ENCODE measurements at regions not wholly inside any gene's neighbourhood (a gene's known extent, or its start where the extent isn't known, plus 50 kb on each side); places are given as distances from the start of the nearest gene placed in this dataset.
"Not testable (repeated sequence)": the region's sequence is repeated elsewhere in the genome, so short reads cannot be mapped to it uniquely, and the experiment has no call there.

- not testable (repeated sequence) for H3K9me3 ChIP-seq (ENCODE audit: control insufficient read depth, low read length); H3K4me3 ChIP-seq (ENCODE audit: insufficient read depth, low read depth, low read length, poor library complexity, severe bottlenecking); H3K27me3 ChIP-seq (replicated peaks; ENCODE audit: control insufficient read depth, insufficient read depth, low read length, poor library complexity, severe bottlenecking); H3K4me1 ChIP-seq (ENCODE audit: control insufficient read depth, insufficient read depth, low read length, poor library complexity, severe bottlenecking); H3K36me3 ChIP-seq (ENCODE audit: control insufficient read depth, insufficient read depth, low read length); H3K27ac ChIP-seq (ENCODE audit: insufficient read depth, low read length, poor library complexity, severe bottlenecking); DNase-seq
Measured at GRCh38 chrX:45467537-45467936, 266.9 kb upstream of the DIPK2B start.

GRCh38 chrX:45455732-45456131 is 255.1 kb upstream of the DIPK2B start:
- not testable (repeated sequence) for H3K4me3 ChIP-seq (ENCODE audit: insufficient read depth, low read depth, low read length, poor library complexity, severe bottlenecking); H3K4me1 ChIP-seq (ENCODE audit: control insufficient read depth, insufficient read depth, low read length, poor library complexity, severe bottlenecking); H3K27me3 ChIP-seq (replicated peaks; ENCODE audit: control insufficient read depth, insufficient read depth, low read length, poor library complexity, severe bottlenecking); H3K27ac ChIP-seq (ENCODE audit: insufficient read depth, low read length, poor library complexity, severe bottlenecking); DNase-seq; H3K36me3 ChIP-seq (ENCODE audit: control insufficient read depth, insufficient read depth, low read length); H3K9me3 ChIP-seq (ENCODE audit: control insufficient read depth, low read length)

GRCh38 chrX:45454290-45454689 is 253.6 kb upstream of the DIPK2B start:
- no peaks in the 10 kb centered on the region for H3K4me1 ChIP-seq (ENCODE audit: control insufficient read depth, insufficient read depth, low read length, poor library complexity, severe bottlenecking)
- H3K27ac ChIP-seq (ENCODE audit: insufficient read depth, low read length, poor library complexity, severe bottlenecking) = no peak overlapping the region
- H3K9me3 ChIP-seq (ENCODE audit: control insufficient read depth, low read length) = no peaks in the 10 kb centered on the region
- H3K27me3 ChIP-seq (replicated peaks; ENCODE audit: control insufficient read depth, insufficient read depth, low read length, poor library complexity, severe bottlenecking) = no peaks in the 10 kb centered on the region
- no peak for DNase-seq
- no peaks in the 10 kb centered on the region for H3K36me3 ChIP-seq (ENCODE audit: control insufficient read depth, insufficient read depth, low read length)
- no peak overlapping the region for H3K4me3 ChIP-seq (ENCODE audit: insufficient read depth, low read depth, low read length, poor library complexity, severe bottlenecking)

GRCh38 chrX:45449982-45450381 is 249.3 kb upstream of the DIPK2B start:
- no peaks in the 10 kb centered on the region for H3K27me3 ChIP-seq (replicated peaks; ENCODE audit: control insufficient read depth, insufficient read depth, low read length, poor library complexity, severe bottlenecking)
- no peak for DNase-seq
- no peaks in the 10 kb centered on the region for H3K36me3 ChIP-seq (ENCODE audit: control insufficient read depth, insufficient read depth, low read length)
- H3K4me1 ChIP-seq (ENCODE audit: control insufficient read depth, insufficient read depth, low read length, poor library complexity, severe bottlenecking) = no peaks in the 10 kb centered on the region
- no peaks in the 10 kb centered on the region for H3K9me3 ChIP-seq (ENCODE audit: control insufficient read depth, low read length)
- H3K4me3 ChIP-seq (ENCODE audit: insufficient read depth, low read depth, low read length, poor library complexity, severe bottlenecking) = no peak overlapping the region
- H3K27ac ChIP-seq (ENCODE audit: insufficient read depth, low read length, poor library complexity, severe bottlenecking) = no peak overlapping the region

- Histone ChIP-seq H3K4me3 (ENCODE audit: insufficient read depth, low read depth, low read length, poor library complexity, severe bottlenecking) (no peak overlapping the region), H3K9me3 (ENCODE audit: control insufficient read depth, low read length) (no peaks in the 10 kb centered on the region), H3K4me1 (ENCODE audit: control insufficient read depth, insufficient read depth, low read length, poor library complexity, severe bottlenecking) (no peaks in the 10 kb centered on the region), H3K27me3 (replicated peaks; ENCODE audit: control insufficient read depth, insufficient read depth, low read length, poor library complexity, severe bottlenecking) (no peaks in the 10 kb centered on the region), H3K27ac (ENCODE audit: insufficient read depth, low read length, poor library complexity, severe bottlenecking) (no peak overlapping the region), H3K36me3 (ENCODE audit: control insufficient read depth, insufficient read depth, low read length) (no peaks in the 10 kb centered on the region)
- no peak for DNase-seq
Measured at GRCh38 chrX:45447995-45448394, 247.3 kb upstream of the DIPK2B start.

GRCh38 chrX:45447331-45447730 is 246.7 kb upstream of the DIPK2B start:
- Histone ChIP-seq H3K9me3 (ENCODE audit: control insufficient read depth, low read length) (no peaks in the 10 kb centered on the region), H3K4me1 (ENCODE audit: control insufficient read depth, insufficient read depth, low read length, poor library complexity, severe bottlenecking) (no peaks in the 10 kb centered on the region), H3K27ac (ENCODE audit: insufficient read depth, low read length, poor library complexity, severe bottlenecking) (no peak overlapping the region), H3K27me3 (replicated peaks; ENCODE audit: control insufficient read depth, insufficient read depth, low read length, poor library complexity, severe bottlenecking) (no peaks in the 10 kb centered on the region), H3K36me3 (ENCODE audit: control insufficient read depth, insufficient read depth, low read length) (no peaks in the 10 kb centered on the region), H3K4me3 (ENCODE audit: insufficient read depth, low read depth, low read length, poor library complexity, severe bottlenecking) (no peak overlapping the region)
- no peak for DNase-seq

GRCh38 chrX:45445745-45446412 is 245.2 kb upstream of the DIPK2B start:
- no peak for DNase-seq
- H3K27ac ChIP-seq (ENCODE audit: insufficient read depth, low read length, poor library complexity, severe bottlenecking) = no peak overlapping the region
- no peaks in the 10 kb centered on the region for H3K4me1 ChIP-seq (ENCODE audit: control insufficient read depth, insufficient read depth, low read length, poor library complexity, severe bottlenecking)
- H3K4me3 ChIP-seq (ENCODE audit: insufficient read depth, low read depth, low read length, poor library complexity, severe bottlenecking) = no peak overlapping the region
- H3K36me3 ChIP-seq (ENCODE audit: control insufficient read depth, insufficient read depth, low read length) = no peaks in the 10 kb centered on the region
- H3K27me3 ChIP-seq (replicated peaks; ENCODE audit: control insufficient read depth, insufficient read depth, low read length, poor library complexity, severe bottlenecking) = no peaks in the 10 kb centered on the region
- H3K9me3 ChIP-seq (ENCODE audit: control insufficient read depth, low read length) = no peaks in the 10 kb centered on the region

GRCh38 chrX:45437186-45437585 is 236.5 kb upstream of the DIPK2B start:
- Histone ChIP-seq H3K9me3 (ENCODE audit: control insufficient read depth, low read length) (no peaks in the 10 kb centered on the region), H3K36me3 (ENCODE audit: control insufficient read depth, insufficient read depth, low read length) (no peaks in the 10 kb centered on the region), H3K27ac (ENCODE audit: insufficient read depth, low read length, poor library complexity, severe bottlenecking) (no peak overlapping the region), H3K4me1 (ENCODE audit: control insufficient read depth, insufficient read depth, low read length, poor library complexity, severe bottlenecking) (no peaks in the 10 kb centered on the region), H3K4me3 (ENCODE audit: insufficient read depth, low read depth, low read length, poor library complexity, severe bottlenecking) (no peak overlapping the region), H3K27me3 (replicated peaks; ENCODE audit: control insufficient read depth, insufficient read depth, low read length, poor library complexity, severe bottlenecking) (no peaks in the 10 kb centered on the region)
- DNase-seq = no peak

GRCh38 chrX:45435481-45435880 is 234.8 kb upstream of the DIPK2B start:
- Histone ChIP-seq H3K4me3 (ENCODE audit: insufficient read depth, low read depth, low read length, poor library complexity, severe bottlenecking) (no peak overlapping the region), H3K27ac (ENCODE audit: insufficient read depth, low read length, poor library complexity, severe bottlenecking) (no peak overlapping the region), H3K4me1 (ENCODE audit: control insufficient read depth, insufficient read depth, low read length, poor library complexity, severe bottlenecking) (no peaks in the 10 kb centered on the region), H3K9me3 (ENCODE audit: control insufficient read depth, low read length) (no peaks in the 10 kb centered on the region), H3K27me3 (replicated peaks; ENCODE audit: control insufficient read depth, insufficient read depth, low read length, poor library complexity, severe bottlenecking) (no peaks in the 10 kb centered on the region), H3K36me3 (ENCODE audit: control insufficient read depth, insufficient read depth, low read length) (no peaks in the 10 kb centered on the region)
- no peak for DNase-seq

GRCh38 chrX:45434231-45434630 is 233.6 kb upstream of the DIPK2B start:
- H3K9me3 ChIP-seq (ENCODE audit: control insufficient read depth, low read length) = no peaks in the 10 kb centered on the region
- no peak overlapping the region for H3K4me3 ChIP-seq (ENCODE audit: insufficient read depth, low read depth, low read length, poor library complexity, severe bottlenecking)
- no peak overlapping the region for H3K27ac ChIP-seq (ENCODE audit: insufficient read depth, low read length, poor library complexity, severe bottlenecking)
- DNase-seq = no peak
- no peaks in the 10 kb centered on the region for H3K36me3 ChIP-seq (ENCODE audit: control insufficient read depth, insufficient read depth, low read length)
- H3K4me1 ChIP-seq (ENCODE audit: control insufficient read depth, insufficient read depth, low read length, poor library complexity, severe bottlenecking) = no peaks in the 10 kb centered on the region
- no peaks in the 10 kb centered on the region for H3K27me3 ChIP-seq (replicated peaks; ENCODE audit: control insufficient read depth, insufficient read depth, low read length, poor library complexity, severe bottlenecking)

All from effector memory CD4-positive, alpha-beta T cell (primary cell).